ENCODE measurements at regions not wholly inside any gene's neighbourhood (a gene's known extent, or its start where the extent isn't known, plus 50 kb on each side); places are given as distances from the start of the nearest gene placed in this dataset.

GRCh38 chr13:68028701-68029100 lies 798.6 kb upstream of the PCDH9 start:
- TF ChIP-seq EZH2phosphoT487 (IDR thresholded peaks at IDR 0.05; ENCODE audit: insufficient read depth, low read depth): no peak
- TF ChIP-seq EZH2 (IDR thresholded peaks at IDR 0.05; ENCODE audit: insufficient read depth, poor library complexity, severe bottlenecking): no peak

Data from GM23248 (cell line).